H1 (cell line): ENCODE measurements at regions not wholly inside any gene's neighbourhood (a gene's known extent, or its start where the extent isn't known, plus 50 kb on each side); places are given as distances from the start of the nearest gene placed in this dataset.

ENCODE experiments used
- CTCF ChIA-PET: fragments of 300-600 bp; sonication (Branson Sonifier 250); formaldehyde crosslinking; loops from one replicate; lab custom pipeline; 2021; ENCODE audit not compliant: partially characterized antibody; lab: Charles Lee
- POLR2A ChIA-PET: fragments of 300-600 bp; sonication (Branson Sonifier 250); formaldehyde crosslinking; loops from one replicate; lab custom pipeline; 2021; ENCODE audit warnings: inconsistent platforms; ENCODE audit not compliant: partially characterized antibody; lab: Charles Lee
- DNase-seq, 2 experiments: peaks; one replicate each; pipeline versions ENCODE4 v3.0.0 to v3.0.0-alpha.2; 2010 to 2022; ENCODE audit warnings: low spot score in 2 of 2, low read depth in 1 of 2, mixed read lengths in 1 of 2
- FAIRE-seq: peaks from 2 replicates; lab custom pipeline; 2011; peaks lifted over from hg19 to GRCh38; lab: Jason Lieb, UNC
- H2AFZ ChIP-seq: 2 replicates; pipeline ENCODE4 v1.8.1; 2012; ENCODE audit warnings: low read length, inconsistent platforms
- H2AK5ac ChIP-seq: 2 replicates; pipeline ENCODE4 v1.6.1; 2013; ENCODE audit warnings: low read depth, low read length
- H2BK120ac ChIP-seq: replicated peaks from 2 replicates; pipeline ENCODE3; 2013; ENCODE audit warnings: low read depth, low read length, inconsistent platforms
- H2BK12ac ChIP-seq: 2 replicates; pipeline ENCODE4 v1.6.1; 2013; ENCODE audit warnings: low read depth, low read length
- H2BK15ac ChIP-seq: 2 replicates; pipeline ENCODE4 v1.6.1; 2013; ENCODE audit warnings: low read length
- H2BK20ac ChIP-seq: 2 replicates; pipeline ENCODE4 v1.6.1; 2013; ENCODE audit warnings: low read length
- H2BK5ac ChIP-seq: 2 replicates; pipeline ENCODE4 v1.6.1; 2013; ENCODE audit warnings: low read depth, low read length
- H3K14ac ChIP-seq: 2 replicates; pipeline ENCODE4 v1.6.1; 2013; ENCODE audit warnings: inconsistent platforms; ENCODE audit not compliant: insufficient read length
- H3K18ac ChIP-seq: 2 replicates; pipeline ENCODE4 v1.6.1; 2013; ENCODE audit warnings: low read length; ENCODE audit errors: extremely low read depth
- H3K23ac ChIP-seq: 2 replicates; pipeline ENCODE4 v1.6.1; 2013; ENCODE audit warnings: inconsistent platforms; ENCODE audit not compliant: insufficient read length
- H3K23me2 ChIP-seq: 2 replicates; pipeline ENCODE4 v1.6.1; 2013; ENCODE audit warnings: low read depth, low read length
- H3K27ac ChIP-seq: 2 replicates; pipeline ENCODE4 v1.6.1; 2011; ENCODE audit warnings: low read depth, low read length, inconsistent platforms
- H3K27me3 ChIP-seq, 4 experiments: replicated peaks in 1 of 4; 1 replicate in 1 of 4; 2 replicates in 3 of 4; pipeline versions ENCODE4 v1.6.1 to v1.8.1; 2011 to 2013; ENCODE audit warnings: low read length in 3 of 4, mild to moderate bottlenecking in 3 of 4, inconsistent platforms in 2 of 4, mixed read lengths in 2 of 4, moderate library complexity in 1 of 4; ENCODE audit not compliant: control insufficient read depth in 3 of 4, insufficient read depth in 3 of 4; ENCODE audit errors: extremely low read depth in 1 of 4
- H3K36me3 ChIP-seq, 4 experiments: 2 replicates each; pipeline versions ENCODE4 v1.6.1 to v1.8.1; 2011 to 2013; ENCODE audit warnings: mild to moderate bottlenecking in 4 of 4, low read length in 3 of 4, moderate library complexity in 2 of 4, control low read depth in 1 of 4, inconsistent platforms in 1 of 4; ENCODE audit not compliant: insufficient read depth in 4 of 4, control insufficient read depth in 2 of 4
- H3K4ac ChIP-seq: replicated peaks from 2 replicates; pipeline ENCODE3; 2013; ENCODE audit warnings: low read length, low read depth, mixed read lengths, inconsistent platforms; ENCODE audit not compliant: insufficient read length
- H3K4me1 ChIP-seq, 4 experiments: replicated peaks in 1 of 4; 1 replicate in 1 of 4; 2 replicates in 3 of 4; pipeline versions ENCODE4 v1.6.1 to v1.8.1; 2011 to 2013; ENCODE audit warnings: low read length in 3 of 4, inconsistent platforms in 2 of 4, mixed read lengths in 1 of 4; ENCODE audit not compliant: insufficient read depth in 4 of 4, control insufficient read depth in 3 of 4
- H3K4me2 ChIP-seq, 2 experiments: 2 replicates each; pipeline versions ENCODE4 v1.6.1 to v1.8.1; 2011 to 2013; ENCODE audit warnings: low read depth in 2 of 2, low read length in 2 of 2, control low read depth in 1 of 2, inconsistent platforms in 1 of 2, mild to moderate bottlenecking in 1 of 2; ENCODE audit not compliant: insufficient read depth in 1 of 2
- H3K4me3 ChIP-seq, 4 experiments: fragments of 200-600, 300-600 bp in 1 of 4; sonication (generic), shearing (Covaris generic), sonication (Bioruptor Twin) in 1 of 4; 2 replicates each; pipeline versions ENCODE4 v1.5.1 to v1.8.1; 2011 to 2016; ENCODE audit warnings: low read length in 4 of 4, low read depth in 3 of 4, control low read depth in 2 of 4, inconsistent platforms in 2 of 4, mild to moderate bottlenecking in 2 of 4, mixed read lengths in 1 of 4, moderate library complexity in 1 of 4; ENCODE audit not compliant: insufficient read depth in 2 of 4; ENCODE audit errors: extremely low read depth in 1 of 4
- H3K56ac ChIP-seq: replicated peaks from 2 replicates; pipeline ENCODE3; 2013; ENCODE audit warnings: low read depth, mild to moderate bottlenecking, mixed read lengths, low read length, inconsistent platforms; ENCODE audit not compliant: insufficient read length
- H3K79me1 ChIP-seq: 2 replicates; pipeline ENCODE4 v1.6.1; 2013; ENCODE audit warnings: low read depth, low read length, control low read depth
- H3K79me2 ChIP-seq, 2 experiments: 2 replicates each; pipeline versions ENCODE4 v1.6.1 to v1.8.1; 2012 to 2013; ENCODE audit warnings: low read length in 2 of 2, mild to moderate bottlenecking in 2 of 2, inconsistent platforms in 1 of 2; ENCODE audit not compliant: insufficient read depth in 2 of 2, control insufficient read depth in 1 of 2
- H3K9ac ChIP-seq, 4 experiments: replicated peaks in 1 of 4; 1 replicate in 1 of 4; 2 replicates in 3 of 4; pipeline versions ENCODE4 v1.6.1 to v1.8.1; 2011 to 2013; ENCODE audit warnings: low read depth in 3 of 4, low read length in 3 of 4, control low read depth in 2 of 4, mild to moderate bottlenecking in 2 of 4, moderate library complexity in 2 of 4, inconsistent platforms in 1 of 4; ENCODE audit errors: extremely low read depth in 1 of 4
- H3K9me3 ChIP-seq, 2 experiments: 2 replicates each; pipeline versions ENCODE4 v1.6.1 to v1.8.1; 2012 to 2013; ENCODE audit warnings: mild to moderate bottlenecking in 2 of 2, moderate library complexity in 2 of 2, control low read depth in 1 of 2, inconsistent platforms in 1 of 2, low read depth in 1 of 2, low read length in 1 of 2, mixed read lengths in 1 of 2; ENCODE audit not compliant: insufficient read depth in 2 of 2
- H4K20me1 ChIP-seq, 2 experiments: replicated peaks in 1 of 2; 2 replicates each; pipeline versions ENCODE3 to v1.8.1; 2011 to 2013; ENCODE audit warnings: inconsistent platforms in 2 of 2, low read length in 2 of 2, mild to moderate bottlenecking in 1 of 2; ENCODE audit not compliant: insufficient read depth in 2 of 2, control insufficient read depth in 1 of 2
- H4K5ac ChIP-seq: 2 replicates; pipeline ENCODE4 v1.6.1; 2013; ENCODE audit warnings: low read length, low read depth, mixed read lengths, inconsistent platforms; ENCODE audit not compliant: insufficient read length
- H4K8ac ChIP-seq: 2 replicates; pipeline ENCODE4 v1.8.0; 2013; ENCODE audit warnings: mild to moderate bottlenecking, moderate library complexity, low read length, inconsistent platforms; ENCODE audit not compliant: insufficient read depth; ENCODE audit errors: extremely low read depth
- H4K91ac ChIP-seq: replicated peaks from 2 replicates; pipeline ENCODE3; 2013; ENCODE audit warnings: low read length, mixed read lengths, inconsistent platforms; ENCODE audit not compliant: insufficient read length
- ASH2L ChIP-seq: fragments of 200-600, 300-600 bp; sonication (generic); IDR thresholded peaks from one replicate; pipeline ENCODE4 v1.7.1; 2017; ENCODE audit warnings: low read length
- CEBPB ChIP-seq: IDR thresholded peaks from 2 replicates; pipeline ENCODE4 v1.6.1; 2012; ENCODE audit warnings: low read depth, low read length
- HDAC2 ChIP-seq, 2 experiments: fragments of 300-600 bp in 1 of 2; sonication (generic) in 1 of 2; IDR thresholded peaks; 2 replicates each; pipeline ENCODE4 v1.6.1; 2011 to 2012; ENCODE audit warnings: low read depth in 2 of 2, low read length in 2 of 2, mild to moderate bottlenecking in 2 of 2, moderate library complexity in 2 of 2, borderline replicate concordance in 1 of 2, inconsistent platforms in 1 of 2
- JUN ChIP-seq: IDR thresholded peaks from 2 replicates; pipeline ENCODE4 v1.6.1; 2011; ENCODE audit warnings: low read depth, mild to moderate bottlenecking, improper control_type of control experiment, low read length
- PHF8 ChIP-seq: fragments of 200-600 bp; sonication (generic); conservative IDR thresholded peaks from 2 replicates; pipeline ENCODE4 v1.7.1; 2012; ENCODE audit warnings: low read depth, mild to moderate bottlenecking, inconsistent platforms, low read length, moderate library complexity
- RAD21 ChIP-seq, 2 experiments: IDR thresholded peaks in 1 of 2; conservative IDR thresholded peaks in 1 of 2; 2 replicates each; pipeline ENCODE4 v1.6.1; 2011; ENCODE audit warnings: low read depth in 2 of 2, low read length in 2 of 2, improper control_type of control experiment in 1 of 2, inconsistent platforms in 1 of 2, mild to moderate bottlenecking in 1 of 2, moderate library complexity in 1 of 2
- RFX5 ChIP-seq: IDR thresholded peaks from 2 replicates; pipeline ENCODE4 v1.6.1; 2011; ENCODE audit warnings: low read depth, low read length, improper control_type of control experiment, borderline replicate concordance
- SP4 ChIP-seq: IDR thresholded peaks from 2 replicates; pipeline ENCODE4 v1.6.1; 2012; ENCODE audit warnings: low read length, inconsistent platforms
- TAF7 ChIP-seq: optimal IDR thresholded peaks from 2 replicates; pipeline ENCODE3; 2011; ENCODE audit warnings: low read depth, mild to moderate bottlenecking, inconsistent platforms, low read length, moderate library complexity, borderline replicate concordance
- TCF12 ChIP-seq: IDR thresholded peaks from 2 replicates; pipeline ENCODE4 v1.6.1; 2011; ENCODE audit warnings: low read depth, mild to moderate bottlenecking, low read length
- TF ChIP-seq, protein P1 (sequence below): IDR thresholded peaks from 2 replicates; pipeline ENCODE4 v1.6.1; 2011; ENCODE audit warnings: low read length, improper control_type of control experiment

DNA sequence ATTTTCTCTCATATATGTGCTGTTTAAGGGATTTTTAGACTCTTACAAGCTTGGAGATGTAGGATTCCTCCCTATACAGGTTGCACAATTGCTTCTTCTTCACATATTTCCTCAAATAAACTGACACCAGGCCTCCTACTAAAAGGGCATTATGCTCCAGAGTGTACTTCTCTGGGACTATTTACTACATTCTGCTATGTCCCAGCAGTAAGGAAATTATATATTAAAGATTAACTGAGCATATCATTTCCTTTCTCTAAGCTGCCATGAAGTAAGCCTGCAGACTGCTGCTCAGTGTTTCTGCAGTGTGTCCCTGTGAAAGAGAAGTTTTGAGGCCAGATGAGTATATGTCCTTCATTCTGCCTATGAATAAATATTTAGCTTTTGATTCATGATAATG is 356.9 kb upstream of the NUDT12 start:
- no peak for DNase-seq
- Histone ChIP-seq H3K14ac (no peak overlapping the region), H3K4me2 (no peak overlapping the region), H3K56ac (no peak overlapping the region), H3K4me3 (no peak overlapping the region), H3K79me1 (no peaks in the 10 kb centered on the region), H3K23ac (no peak overlapping the region), H3K18ac (no peak overlapping the region), H4K5ac (no peak overlapping the region), H4K91ac (no peak overlapping the region), H2BK5ac (no peak overlapping the region), H4K20me1 (no peaks in the 10 kb centered on the region), H3K9me3 (no peaks in the 10 kb centered on the region), H3K4me1 (peaks cover 0 to 3% (median 2%) of the 10 kb centered on the region in 4 experiments; a peak in 4 of 7 replicates), H3K27ac (no peak overlapping the region), H4K8ac (no peak overlapping the region), H2BK20ac (no peak overlapping the region), H2BK15ac (no peak overlapping the region), H2AK5ac (no peak overlapping the region), H3K27me3 (no peaks in the 10 kb centered on the region), H3K23me2 (no peaks in the 10 kb centered on the region), H2BK120ac (peak overlapping the region; percentile 28), H3K36me3 (no peaks in the 10 kb centered on the region), H2AFZ (peak overlapping the region; percentile 38; the same call in 1 of the 2 replicates), H3K9ac (no peak overlapping the region), H3K4ac (no peak overlapping the region), H2BK12ac (no peak overlapping the region), H3K79me2 (no peaks in the 10 kb centered on the region)
- ChIA-PET CTCF (interaction anchor here (0.7 kb wide), 1 partner anchor 55 kb away, joined by 3 read pairs; no protein-coding TSS in a partner anchor), POLR2A (no interaction called here)
- FAIRE-seq, result no peak
- TF ChIP-seq HDAC2 (IDR thresholded peaks at IDR 0.05; ENCODE audit: borderline replicate concordance in 1 of 2, low read depth in 2 of 2, low read length in 2 of 2) (no peak), JUN (no peak), RFX5 (no peak), TAF7 (no peak), RAD21 (IDR thresholded peaks at IDR 0.05 in 1 of 2, conservative IDR thresholded peaks at IDR 0.05 in 1 of 2; ENCODE audit: low read depth in 2 of 2, low read length in 2 of 2) (no peak), PHF8 (no peak), ASH2L (no peak), SP4 (no peak), TCF12 (no peak), CEBPB (no peak)
- TF ChIP-seq, protein P1, sequence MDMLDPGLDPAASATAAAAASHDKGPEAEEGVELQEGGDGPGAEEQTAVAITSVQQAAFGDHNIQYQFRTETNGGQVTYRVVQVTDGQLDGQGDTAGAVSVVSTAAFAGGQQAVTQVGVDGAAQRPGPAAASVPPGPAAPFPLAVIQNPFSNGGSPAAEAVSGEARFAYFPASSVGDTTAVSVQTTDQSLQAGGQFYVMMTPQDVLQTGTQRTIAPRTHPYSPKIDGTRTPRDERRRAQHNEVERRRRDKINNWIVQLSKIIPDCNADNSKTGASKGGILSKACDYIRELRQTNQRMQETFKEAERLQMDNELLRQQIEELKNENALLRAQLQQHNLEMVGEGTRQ, result no peak
